Activated CD4-positive, alpha-beta memory T cell treated with anti-CD3 and anti-CD28 coated beads for 36 hours (primary cell): ENCODE measurements at regions not wholly inside any gene's neighbourhood (a gene's known extent, or its start where the extent isn't known, plus 50 kb on each side); places are given as distances from the start of the nearest gene placed in this dataset.

Experiments
- CTCF ChIA-PET: fragments of 350-600 bp; sonication (Branson Sonifier 250); formaldehyde crosslinking; loops from one replicate; lab custom pipeline; 2021; ENCODE audit warnings: antibody characterized with exemption, inconsistent platforms; lab: Charles Lee
- POLR2A ChIA-PET: fragments of 350-600 bp; sonication (Branson Sonifier 250); formaldehyde crosslinking; loops from one replicate; lab custom pipeline; 2021; ENCODE audit warnings: antibody characterized with exemption; lab: Charles Lee
- DNase-seq: peaks from one replicate; pipeline ENCODE4 v3.0.0-alpha.2; 2020
- H3K27ac Mint-ChIP-seq: one replicate; pipeline ENCODE4 v1.8.0; 2021; ENCODE audit warnings: mixed read lengths
- H3K27me3 Mint-ChIP-seq: one replicate; pipeline ENCODE4 v1.8.0; 2021; ENCODE audit warnings: mixed read lengths
- H3K36me3 Mint-ChIP-seq: one replicate; pipeline ENCODE4 v1.8.0; 2021; ENCODE audit warnings: mixed read lengths
- H3K4me1 Mint-ChIP-seq: one replicate; pipeline ENCODE4 v1.8.0; 2021; ENCODE audit warnings: low read depth, mixed read lengths
- H3K4me3 Mint-ChIP-seq: one replicate; pipeline ENCODE4 v1.8.0; 2021; ENCODE audit warnings: mild to moderate bottlenecking, mixed read lengths
- H3K9me3 Mint-ChIP-seq: one replicate; pipeline ENCODE4 v1.8.0; 2021; ENCODE audit warnings: mixed read lengths
- intact Hi-C: fragments of 100-400 bp; cut with micrococcal nuclease; formaldehyde crosslinking; loops from one replicate; pipeline ENCODE4 v1.15.1; 2023

DNA sequence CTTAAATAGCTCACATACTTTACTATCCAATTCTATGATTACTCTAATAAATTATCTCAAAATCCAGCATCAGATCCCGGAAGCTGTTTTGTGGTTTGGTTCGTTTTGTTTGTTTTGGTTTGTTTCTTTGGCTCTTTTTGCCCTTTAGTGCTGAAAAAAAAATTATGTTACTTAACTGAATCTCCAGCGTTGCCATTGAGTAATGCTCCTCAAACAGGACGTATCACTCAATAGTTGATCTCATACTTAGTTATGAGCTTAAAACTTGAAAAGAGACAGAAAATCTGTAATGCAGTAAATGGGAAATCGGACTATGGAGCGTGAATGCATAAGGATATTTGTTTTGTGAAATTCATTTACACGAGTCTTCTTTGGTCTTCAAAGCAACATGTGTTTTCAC is 533.8 kb upstream of the TMPRSS15 start:
- peaks cover 6% of the 10 kb centered on the region for H3K9me3 Mint-ChIP-seq
- H3K4me3 Mint-ChIP-seq = no peak overlapping the region
- ChIA-PET POLR2A (no interaction called here), CTCF (no interaction called here)
- no peak overlapping the region for H3K27ac Mint-ChIP-seq
- H3K4me1 Mint-ChIP-seq = no peaks in the 10 kb centered on the region
- no peak for DNase-seq
- H3K27me3 Mint-ChIP-seq = no peaks in the 10 kb centered on the region
- no peaks in the 10 kb centered on the region for H3K36me3 Mint-ChIP-seq
- intact Hi-C loops = no loop called here

DNA sequence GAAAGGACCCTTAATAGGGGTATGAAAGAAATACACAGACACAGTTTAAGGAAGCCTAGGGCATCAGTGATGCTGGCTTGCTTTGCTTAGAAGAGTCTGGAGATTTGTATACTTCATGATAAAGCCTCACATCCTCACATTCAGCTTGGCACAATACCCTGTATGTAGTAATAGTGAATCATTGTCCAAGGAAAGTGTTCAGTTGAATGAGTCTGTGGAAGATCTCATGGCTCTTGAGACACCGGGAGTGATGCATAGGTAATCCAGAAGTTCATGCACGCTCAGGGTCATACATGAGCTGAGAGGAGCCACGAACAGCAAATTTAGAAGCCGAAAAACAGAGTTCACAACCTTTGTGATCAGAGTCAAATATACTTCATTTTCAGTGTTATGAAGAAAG is 537.2 kb upstream of the TMPRSS15 start:
- Mint-ChIP-seq H3K4me3 (no peak overlapping the region), H3K4me1 (no peaks in the 10 kb centered on the region), H3K36me3 (no peaks in the 10 kb centered on the region), H3K27ac (no peak overlapping the region), H3K9me3 (peaks cover 6% of the 10 kb centered on the region), H3K27me3 (no peaks in the 10 kb centered on the region)
- no peak for DNase-seq
- intact Hi-C loops = no loop called here
- CTCF ChIA-PET = no interaction called here
- POLR2A ChIA-PET = no interaction called here

DNA sequence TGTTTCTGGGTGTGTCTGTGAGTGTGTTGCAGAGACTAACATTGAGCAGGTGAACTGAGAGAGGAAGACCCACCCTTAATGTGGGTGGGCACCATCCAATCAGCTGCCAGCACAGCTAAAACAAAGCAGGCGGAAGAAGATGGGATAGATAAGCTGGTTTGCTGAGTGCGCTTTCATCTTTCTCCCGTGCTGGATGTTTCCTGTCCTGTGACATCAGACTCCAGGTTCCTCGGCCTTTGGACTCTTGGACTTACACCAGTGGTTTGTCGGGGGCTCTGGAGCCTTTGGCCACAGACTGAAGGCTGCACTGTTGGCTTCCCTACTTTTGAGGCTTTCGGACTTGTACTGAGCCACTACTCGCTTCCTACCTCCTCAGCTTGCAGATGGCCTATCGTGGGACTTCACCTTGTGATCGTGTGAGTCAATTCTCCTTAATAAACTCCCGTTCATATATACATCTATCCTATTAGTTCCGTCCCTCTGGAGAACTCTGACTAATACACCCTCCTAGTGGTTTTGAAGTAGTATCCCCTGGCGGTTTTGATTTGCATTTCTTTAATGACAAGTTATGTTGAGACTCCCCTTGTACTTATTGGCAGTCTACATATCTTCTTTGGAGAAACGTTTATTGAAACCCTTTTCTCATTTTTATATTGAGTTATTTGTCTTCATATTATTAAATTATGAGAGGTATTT is 546.6 kb upstream of the TMPRSS15 start:
- no peak overlapping the region for H3K4me3 Mint-ChIP-seq
- intact Hi-C loops = no loop called here
- H3K4me1 Mint-ChIP-seq = no peaks in the 10 kb centered on the region
- no peaks in the 10 kb centered on the region for H3K27me3 Mint-ChIP-seq
- H3K36me3 Mint-ChIP-seq = no peaks in the 10 kb centered on the region
- peaks cover 4% of the 10 kb centered on the region for H3K9me3 Mint-ChIP-seq
- POLR2A ChIA-PET = no interaction called here
- H3K27ac Mint-ChIP-seq = no peak overlapping the region
- CTCF ChIA-PET = no interaction called here
- no peak for DNase-seq

DNA sequence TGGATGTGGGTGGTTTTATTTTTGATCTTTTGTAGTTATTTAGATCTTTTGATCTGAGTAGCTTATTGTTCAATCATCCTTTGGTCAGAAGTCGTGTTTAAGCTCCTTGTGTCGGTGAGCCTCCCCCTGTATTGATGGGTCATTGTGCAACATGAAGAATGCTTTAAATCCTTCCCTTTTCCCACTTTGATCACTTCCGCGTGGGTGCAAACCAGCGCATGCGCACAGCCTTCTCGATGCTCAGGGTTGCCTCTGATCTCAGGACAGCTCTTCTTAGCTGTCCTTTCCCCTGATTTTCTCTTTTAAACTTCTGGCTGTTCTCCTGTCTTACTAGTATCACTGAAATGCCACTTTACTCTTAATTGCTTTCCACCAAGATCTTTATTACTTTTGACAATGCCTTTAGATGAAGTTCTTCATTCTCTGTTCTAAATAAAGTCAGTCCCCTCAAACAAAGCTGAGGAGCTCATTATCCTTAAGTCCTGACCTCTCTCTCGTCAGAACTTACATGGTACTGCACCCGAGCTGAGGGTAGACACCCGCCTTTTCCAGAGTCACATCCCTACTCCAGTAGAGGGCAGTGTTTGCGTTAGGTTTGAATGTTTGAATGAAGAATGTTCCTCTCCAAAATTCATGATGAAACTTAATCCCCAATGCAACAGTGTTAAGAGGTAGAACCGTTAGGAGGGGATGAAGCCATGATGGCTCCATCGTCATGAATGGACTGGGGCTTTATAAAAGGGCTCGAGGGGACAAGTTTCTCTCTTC is 547.9 kb upstream of the TMPRSS15 start:
- POLR2A ChIA-PET = no interaction called here
- intact Hi-C loops = no loop called here
- H3K27me3 Mint-ChIP-seq = no peaks in the 10 kb centered on the region
- CTCF ChIA-PET = no interaction called here
- no peak overlapping the region for H3K27ac Mint-ChIP-seq
- no peak overlapping the region for H3K4me3 Mint-ChIP-seq
- no peak for DNase-seq
- H3K36me3 Mint-ChIP-seq = no peaks in the 10 kb centered on the region
- no peaks in the 10 kb centered on the region for H3K4me1 Mint-ChIP-seq
- H3K9me3 Mint-ChIP-seq = peaks cover 2% of the 10 kb centered on the region

DNA sequence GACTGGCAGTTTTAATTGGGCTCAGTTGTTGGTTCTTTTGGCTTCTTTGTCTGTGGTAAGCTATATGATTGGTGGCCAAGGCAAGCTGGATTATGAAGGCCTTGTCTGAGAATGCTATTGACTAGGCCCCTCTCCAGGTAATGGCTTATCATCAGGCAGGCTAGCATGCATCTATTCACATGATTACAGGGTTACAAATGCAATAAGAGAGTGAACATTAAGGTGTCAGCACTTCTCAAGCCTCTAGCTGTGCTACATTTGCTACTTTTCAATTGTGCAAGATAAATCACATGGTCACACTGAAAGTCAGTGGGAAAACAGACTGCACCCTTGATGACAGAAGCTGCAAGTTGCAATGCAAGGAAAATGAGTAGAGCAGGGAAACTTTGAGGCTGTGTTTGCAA is 550.9 kb upstream of the TMPRSS15 start:
- intact Hi-C loops = no loop called here
- H3K27ac Mint-ChIP-seq = no peak overlapping the region
- no peaks in the 10 kb centered on the region for H3K9me3 Mint-ChIP-seq
- H3K4me1 Mint-ChIP-seq = no peaks in the 10 kb centered on the region
- no peak for DNase-seq
- CTCF ChIA-PET = no interaction called here
- POLR2A ChIA-PET = no interaction called here
- no peaks in the 10 kb centered on the region for H3K27me3 Mint-ChIP-seq
- no peak overlapping the region for H3K4me3 Mint-ChIP-seq
- H3K36me3 Mint-ChIP-seq = no peaks in the 10 kb centered on the region

DNA sequence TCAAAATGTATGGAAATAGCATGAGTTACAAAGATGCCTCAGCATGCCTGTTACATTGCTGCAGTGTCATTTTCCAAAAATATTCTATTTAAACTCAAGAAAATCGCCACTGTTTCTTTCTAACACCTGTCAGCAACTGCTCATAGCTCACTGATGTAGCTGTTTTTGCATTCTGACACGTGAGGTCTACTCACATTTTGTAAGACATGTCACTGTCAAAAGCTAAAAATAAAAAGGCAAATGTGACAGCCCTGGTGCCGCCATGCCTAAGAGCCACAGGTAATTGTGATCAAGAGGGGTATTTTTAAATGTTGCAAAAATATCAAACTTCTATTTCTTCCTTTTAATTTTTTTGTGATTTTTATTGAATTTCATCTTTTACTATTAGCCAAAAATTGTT is 556.2 kb upstream of the TMPRSS15 start:
- DNase-seq = no peak
- ChIA-PET CTCF (no interaction called here), POLR2A (no interaction called here)
- no peak overlapping the region for H3K27ac Mint-ChIP-seq
- no peaks in the 10 kb centered on the region for H3K9me3 Mint-ChIP-seq
- H3K36me3 Mint-ChIP-seq = no peaks in the 10 kb centered on the region
- no peaks in the 10 kb centered on the region for H3K4me1 Mint-ChIP-seq
- no peaks in the 10 kb centered on the region for H3K27me3 Mint-ChIP-seq
- H3K4me3 Mint-ChIP-seq = no peak overlapping the region
- intact Hi-C loops = no loop called here

DNA sequence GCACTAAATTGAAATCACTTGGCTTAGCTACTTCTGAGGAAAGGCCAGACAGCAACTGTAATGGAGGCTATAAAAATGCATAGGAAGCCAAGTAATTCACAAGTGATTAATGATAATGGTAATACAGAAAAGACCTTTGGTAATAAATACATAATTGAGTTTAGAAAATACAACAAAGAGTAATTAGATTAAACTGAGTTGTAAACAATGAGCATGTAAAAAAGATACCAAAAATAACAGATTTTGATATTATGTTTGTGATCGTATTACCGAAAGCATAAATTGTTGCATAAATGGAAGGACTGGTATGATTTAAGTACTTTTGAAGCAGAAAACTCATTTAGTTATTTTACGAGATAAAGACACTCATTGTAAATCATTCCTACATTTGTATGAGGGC is 556.7 kb upstream of the TMPRSS15 start:
- no peaks in the 10 kb centered on the region for H3K9me3 Mint-ChIP-seq
- ChIA-PET CTCF (no interaction called here), POLR2A (no interaction called here)
- H3K36me3 Mint-ChIP-seq = no peaks in the 10 kb centered on the region
- intact Hi-C loops = no loop called here
- DNase-seq = no peak
- no peaks in the 10 kb centered on the region for H3K27me3 Mint-ChIP-seq
- no peak overlapping the region for H3K27ac Mint-ChIP-seq
- H3K4me3 Mint-ChIP-seq = no peak overlapping the region
- no peaks in the 10 kb centered on the region for H3K4me1 Mint-ChIP-seq

DNA sequence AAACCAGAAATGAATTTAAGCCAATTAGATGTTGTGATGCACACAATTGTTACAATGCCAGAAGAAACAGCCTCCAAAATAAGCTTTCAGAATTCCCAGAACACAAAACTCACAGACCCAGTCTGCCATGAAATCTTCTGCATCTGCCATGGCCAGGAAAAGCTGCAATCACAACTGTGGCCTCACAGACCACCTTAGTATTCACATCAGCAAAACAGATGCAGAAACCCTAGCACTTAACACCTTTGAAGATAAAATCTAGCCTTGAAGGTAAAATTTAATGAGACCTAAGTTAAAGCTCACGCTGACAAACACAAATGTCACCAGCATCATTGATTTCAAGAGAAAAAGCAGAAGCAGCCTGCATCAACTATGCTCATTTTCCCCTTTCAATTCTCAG is 566.8 kb upstream of the TMPRSS15 start:
- Mint-ChIP-seq H3K4me1 (no peaks in the 10 kb centered on the region), H3K4me3 (no peak overlapping the region), H3K36me3 (no peaks in the 10 kb centered on the region), H3K9me3 (peaks cover 21% of the 10 kb centered on the region), H3K27ac (no peak overlapping the region), H3K27me3 (no peaks in the 10 kb centered on the region)
- CTCF ChIA-PET = no interaction called here
- intact Hi-C loops = no loop called here
- POLR2A ChIA-PET = interaction anchor here (0.6 kb wide), 1 partner anchor 1656 kb away, joined by 4 read pairs; no protein-coding TSS in a partner anchor
- DNase-seq = no peak

DNA sequence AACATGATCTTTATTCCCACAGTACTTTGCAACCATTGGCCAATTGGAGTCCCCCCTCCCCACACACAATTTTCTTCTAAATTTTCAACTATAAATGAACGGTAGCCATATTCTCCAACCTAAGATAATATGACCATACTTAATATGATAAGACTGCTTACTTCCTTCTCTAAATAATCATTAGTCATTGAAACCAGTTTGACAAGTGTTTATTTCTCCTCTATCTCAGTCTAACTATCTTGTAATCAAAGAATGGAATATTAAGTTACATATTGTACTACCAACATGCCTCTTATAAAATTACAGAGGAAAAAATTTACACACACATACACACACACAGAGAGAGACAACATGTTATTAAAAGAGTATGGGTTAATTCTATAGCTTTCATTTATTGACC is 567.4 kb upstream of the TMPRSS15 start:
- no peak overlapping the region for H3K4me3 Mint-ChIP-seq

DNA sequence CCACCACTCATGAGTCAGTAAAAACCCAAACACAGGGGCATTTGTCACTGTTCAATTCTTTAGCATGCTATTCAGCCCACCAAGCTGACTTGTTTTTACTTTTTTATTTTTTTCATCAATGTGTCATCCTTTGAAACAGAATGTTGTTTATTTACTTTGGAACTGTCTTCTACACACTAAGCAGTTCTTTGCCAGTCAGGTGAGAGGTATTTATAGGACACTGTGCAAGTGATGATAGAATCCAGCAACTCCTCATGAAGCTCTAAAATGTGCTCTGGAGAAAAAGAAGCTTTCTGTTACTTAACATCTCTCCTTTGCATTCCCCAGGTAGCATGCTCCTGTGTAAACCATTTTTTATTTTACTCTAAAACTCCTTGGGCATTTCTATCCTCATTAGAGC is 582.0 kb upstream of the TMPRSS15 start:
- Mint-ChIP-seq H3K9me3 (peaks cover 36% of the 10 kb centered on the region), H3K36me3 (no peaks in the 10 kb centered on the region), H3K4me1 (no peaks in the 10 kb centered on the region), H3K27ac (no peak overlapping the region), H3K27me3 (no peaks in the 10 kb centered on the region), H3K4me3 (no peak overlapping the region)
- intact Hi-C loops = no loop called here
- ChIA-PET POLR2A (no interaction called here), CTCF (no interaction called here)
- DNase-seq = no peak

More for the DNA sequence above, 567.4 kb upstream of the TMPRSS15 start:
- POLR2A ChIA-PET = no interaction called here
- Mint-ChIP-seq H3K27ac (no peak overlapping the region), H3K36me3 (no peaks in the 10 kb centered on the region), H3K4me1 (no peaks in the 10 kb centered on the region), H3K9me3 (peaks cover 19% of the 10 kb centered on the region), H3K27me3 (no peaks in the 10 kb centered on the region)
- no peak for DNase-seq
- CTCF ChIA-PET = no interaction called here
- intact Hi-C loops = no loop called here

DNA sequence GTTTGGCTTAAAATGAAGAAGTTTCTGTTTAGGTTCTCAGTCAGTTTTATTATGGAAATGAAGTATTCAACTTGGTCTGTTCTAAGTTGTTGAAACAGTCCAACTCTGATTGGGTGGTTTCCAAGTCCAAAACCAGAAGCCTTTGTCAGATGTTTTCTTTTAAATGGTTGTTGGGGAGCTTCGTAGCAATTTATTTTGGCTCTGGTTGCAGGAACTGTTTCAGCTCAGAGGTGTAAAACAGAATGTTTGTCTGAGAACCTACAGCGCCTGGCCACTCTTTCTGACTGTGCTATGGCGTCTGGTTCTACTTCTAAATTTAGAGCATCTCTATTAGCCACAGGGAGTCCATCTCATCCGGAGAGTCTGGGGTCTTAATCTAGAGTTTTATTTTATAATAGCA is 582.6 kb upstream of the TMPRSS15 start:
- no peak for DNase-seq
- no peaks in the 10 kb centered on the region for H3K36me3 Mint-ChIP-seq
- intact Hi-C loops = no loop called here

DNA sequence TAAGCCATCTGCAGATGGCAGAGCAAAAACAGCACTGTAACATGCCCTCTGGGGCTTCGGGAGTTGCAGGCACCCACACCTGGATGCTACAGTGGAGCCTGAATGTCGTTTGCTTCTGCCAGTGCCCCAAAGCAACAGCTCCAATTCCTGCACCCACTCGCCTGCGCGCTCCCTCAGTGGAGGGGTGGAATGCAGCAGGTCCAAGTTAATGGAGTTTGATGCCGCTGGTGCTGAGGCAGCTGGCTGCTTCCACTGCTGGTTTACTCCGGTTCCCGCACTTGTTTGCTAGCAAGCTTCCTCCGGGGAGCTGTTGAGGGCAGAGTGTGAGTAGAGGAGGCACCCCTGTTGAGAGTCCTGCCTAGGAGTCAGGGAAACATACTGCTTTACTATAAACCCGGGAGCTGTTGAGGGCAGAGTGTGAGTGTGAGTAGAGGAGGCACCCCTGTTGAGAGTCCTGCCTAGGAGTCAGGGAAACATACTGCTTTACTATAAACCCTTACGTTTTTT is 584.0 kb upstream of the TMPRSS15 start:
- Mint-ChIP-seq H3K4me1 (no peaks in the 10 kb centered on the region), H3K4me3 (no peak overlapping the region), H3K27me3 (no peaks in the 10 kb centered on the region), H3K36me3 (no peaks in the 10 kb centered on the region), H3K9me3 (peaks cover 34% of the 10 kb centered on the region), H3K27ac (no peak overlapping the region)
- ChIA-PET POLR2A (no interaction called here), CTCF (no interaction called here)
- DNase-seq = no peak
- intact Hi-C loops = no loop called here

More for the DNA sequence above, 582.6 kb upstream of the TMPRSS15 start:
- Mint-ChIP-seq H3K9me3 (peaks cover 36% of the 10 kb centered on the region), H3K4me1 (no peaks in the 10 kb centered on the region), H3K4me3 (no peak overlapping the region), H3K27ac (no peak overlapping the region), H3K27me3 (no peaks in the 10 kb centered on the region)
- POLR2A ChIA-PET = no interaction called here
- CTCF ChIA-PET = no interaction called here
